ENCODE measurements at regions not wholly inside any gene's neighbourhood (a gene's known extent, or its start where the extent isn't known, plus 50 kb on each side); places are given as distances from the start of the nearest gene placed in this dataset.
"Not testable (repeated sequence)": the region's sequence is repeated elsewhere in the genome, so short reads cannot be mapped to it uniquely, and the experiment has no call there.

DNA sequence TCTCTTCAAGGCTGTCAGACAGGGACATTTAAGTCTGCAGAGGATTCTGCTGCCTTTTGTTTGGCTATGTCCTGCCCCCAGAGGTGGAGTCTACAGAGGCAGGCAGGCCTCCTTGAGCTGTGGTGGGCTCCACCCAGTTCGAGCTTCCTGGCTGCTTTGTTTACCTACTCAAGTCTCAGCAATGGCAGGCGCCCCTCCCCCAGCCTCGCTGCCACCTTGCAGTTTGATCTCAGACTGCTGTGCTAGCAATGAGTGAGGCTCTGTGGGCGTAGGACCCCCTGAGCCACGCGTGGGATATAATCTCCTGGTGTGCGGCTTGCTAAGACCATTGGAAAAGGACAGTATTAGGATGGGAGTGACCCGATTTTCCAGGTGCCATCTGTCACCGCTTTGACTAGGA, 437.6 kb downstream of the STK39 start:
- H3K4me3 Mint-ChIP-seq; H3K27me3 Mint-ChIP-seq; CTCF ChIA-PET; H3K36me3 Mint-ChIP-seq (ENCODE audit: low read depth); H3K4me1 Mint-ChIP-seq; DNase-seq; POLR2A ChIA-PET; H3K9me3 Mint-ChIP-seq; H3K27ac Mint-ChIP-seq: not testable (repeated sequence)

DNA sequence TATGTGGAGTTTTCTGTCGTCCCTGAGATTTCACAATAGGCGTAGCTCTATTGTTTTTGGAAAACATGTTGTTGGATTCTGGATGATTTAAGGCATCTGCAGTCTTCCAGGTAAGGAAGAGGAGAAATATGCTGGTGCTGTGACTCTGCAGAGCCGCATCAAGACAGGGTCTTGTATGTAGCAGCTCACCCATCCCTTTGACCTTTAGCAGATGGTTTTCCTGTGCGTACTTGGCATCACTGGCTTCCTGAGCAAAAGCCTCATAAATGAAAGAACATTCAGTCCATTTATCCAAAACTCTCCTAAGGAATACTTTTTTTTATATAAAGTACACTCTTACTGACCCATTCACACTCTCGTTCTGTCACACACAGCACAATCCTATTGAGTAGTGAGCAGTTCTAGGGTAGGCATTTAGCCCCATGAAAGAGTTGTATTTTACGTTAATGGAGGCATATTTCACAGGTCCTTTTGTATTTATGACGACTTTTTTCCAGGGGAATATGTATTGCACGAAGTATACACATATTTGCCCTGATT, 443.9 kb downstream of the STK39 start:
- CTCF ChIA-PET: no interaction called here
- Mint-ChIP-seq H3K27ac (no peak overlapping the region), H3K36me3 (ENCODE audit: low read depth) (no peaks in the 10 kb centered on the region), H3K27me3 (no peaks in the 10 kb centered on the region), H3K4me3 (no peak overlapping the region), H3K9me3 (no peaks in the 10 kb centered on the region), H3K4me1 (no peaks in the 10 kb centered on the region)
- POLR2A ChIA-PET: no interaction called here
- no peak for DNase-seq

DNA sequence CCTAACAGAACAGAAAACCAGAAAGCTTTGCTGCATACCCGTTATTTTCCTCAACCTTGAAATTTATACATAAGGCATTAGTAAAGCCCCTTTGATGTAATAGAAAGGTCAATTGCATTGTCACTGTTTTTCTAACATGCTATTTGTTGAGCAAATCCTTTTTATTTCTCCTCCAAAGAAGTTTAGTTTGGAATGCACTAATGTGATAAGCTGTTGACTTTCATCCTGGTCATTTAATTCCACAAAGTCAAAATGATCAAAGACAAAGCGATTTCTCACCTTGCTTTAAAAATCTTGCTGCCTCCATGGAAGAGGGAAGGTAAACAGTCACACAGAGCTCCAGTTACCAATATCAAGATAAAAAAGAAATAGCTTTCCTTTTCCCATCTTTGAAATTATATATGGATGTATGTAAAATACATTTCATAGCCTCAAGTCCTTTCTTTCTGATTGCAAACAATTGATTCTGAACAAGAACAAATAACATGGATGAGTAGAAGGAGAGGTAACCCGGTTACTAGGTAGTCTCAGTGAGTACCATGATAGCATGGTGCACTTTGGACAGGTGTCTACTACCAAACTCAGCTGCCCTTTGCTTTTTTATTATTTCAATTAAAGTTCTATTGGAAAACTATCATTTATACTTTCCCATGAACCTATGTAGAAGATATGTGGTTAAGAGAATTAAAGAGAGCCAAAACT, 452.7 kb downstream of the STK39 start:
- Mint-ChIP-seq H3K9me3 (no peaks in the 10 kb centered on the region), H3K27me3 (no peaks in the 10 kb centered on the region), H3K36me3 (ENCODE audit: low read depth) (no peaks in the 10 kb centered on the region), H3K4me1 (no peaks in the 10 kb centered on the region), H3K4me3 (no peak overlapping the region), H3K27ac (no peak overlapping the region)
- ChIA-PET POLR2A (no interaction called here), CTCF (no interaction called here)
- no peak for DNase-seq

DNA sequence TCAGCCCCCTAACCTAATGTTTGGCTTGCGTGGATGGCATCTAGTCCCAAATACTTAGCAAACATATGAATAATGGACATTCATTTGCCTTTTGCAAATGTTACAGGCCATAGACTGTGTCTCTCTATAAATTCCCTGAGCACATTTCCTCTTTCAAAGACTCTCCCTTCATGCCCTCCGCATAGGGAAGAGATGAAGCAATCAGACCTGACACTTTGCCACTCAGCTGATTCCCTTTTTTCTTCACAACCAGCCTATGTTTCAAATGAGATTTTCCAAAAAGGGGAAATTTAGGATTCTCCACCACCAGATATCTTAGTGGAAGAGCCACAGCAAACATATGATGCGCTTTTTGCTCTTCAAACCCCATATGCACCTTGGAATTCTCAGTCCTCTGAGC, 453.7 kb downstream of the STK39 start:
- no peak for DNase-seq
- Mint-ChIP-seq H3K36me3 (ENCODE audit: low read depth) (no peaks in the 10 kb centered on the region), H3K27me3 (no peaks in the 10 kb centered on the region), H3K9me3 (no peaks in the 10 kb centered on the region), H3K4me1 (no peaks in the 10 kb centered on the region), H3K27ac (no peak overlapping the region), H3K4me3 (no peak overlapping the region)
- ChIA-PET CTCF (no interaction called here), POLR2A (no interaction called here)

DNA sequence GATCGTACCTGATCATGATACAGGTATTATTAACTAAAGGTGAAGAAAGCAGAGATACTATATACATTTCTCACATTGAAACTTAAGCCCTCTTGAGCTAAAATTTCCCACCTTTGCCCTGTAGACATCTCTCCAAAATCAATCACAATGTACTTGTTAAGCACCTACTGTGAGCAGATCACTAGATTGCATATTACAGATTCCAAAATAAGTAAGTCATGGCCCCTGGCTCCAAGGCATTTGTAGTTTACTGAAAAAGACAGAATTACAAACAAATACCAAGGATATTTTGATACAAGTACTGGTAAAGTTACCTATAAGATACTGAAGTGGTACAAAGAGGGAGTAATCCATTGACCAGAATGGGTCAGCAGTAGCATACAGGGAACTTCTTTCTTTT, 455.3 kb downstream of the STK39 start:
- Mint-ChIP-seq H3K27me3 (no peaks in the 10 kb centered on the region), H3K4me1 (no peaks in the 10 kb centered on the region), H3K36me3 (ENCODE audit: low read depth) (no peaks in the 10 kb centered on the region), H3K4me3 (no peak overlapping the region), H3K27ac (no peak overlapping the region), H3K9me3 (no peaks in the 10 kb centered on the region)
- POLR2A ChIA-PET: no interaction called here
- CTCF ChIA-PET: no interaction called here
- no peak for DNase-seq

DNA sequence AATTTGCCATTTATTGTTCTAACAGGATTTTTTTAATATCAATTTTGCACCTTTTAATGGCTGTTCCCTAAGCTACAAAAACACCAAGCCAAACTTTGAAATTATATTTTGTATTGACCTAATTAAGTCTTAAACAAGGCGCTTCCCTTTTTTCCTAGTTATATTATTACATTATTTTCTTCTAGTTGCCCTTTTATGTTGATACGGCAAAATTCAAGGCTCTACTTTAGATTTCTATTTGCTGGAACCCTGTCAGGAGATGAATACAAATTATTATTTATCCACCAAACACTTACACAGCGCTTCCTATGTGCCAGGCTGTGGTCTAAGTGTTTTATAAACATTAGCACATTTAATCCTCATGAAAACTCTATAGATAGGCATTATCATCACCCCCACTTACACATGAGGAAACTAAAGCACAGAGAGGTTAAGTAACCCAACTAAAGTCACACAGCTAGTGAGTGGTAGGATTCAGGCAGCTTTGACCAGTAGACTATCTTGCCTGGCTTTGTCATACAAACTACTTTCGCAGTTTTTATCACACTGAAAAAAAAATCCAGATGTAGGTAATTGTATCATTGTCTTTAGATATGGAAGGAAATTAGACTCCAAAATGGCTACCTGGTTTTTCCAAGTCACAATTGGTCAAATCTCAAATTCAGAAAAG, 456.5 kb downstream of the STK39 start:
- no peaks in the 10 kb centered on the region for H3K27me3 Mint-ChIP-seq
- ChIA-PET POLR2A (no interaction called here), CTCF (no interaction called here)
- no peaks in the 10 kb centered on the region for H3K4me1 Mint-ChIP-seq
- DNase-seq: no peak
- H3K27ac Mint-ChIP-seq: no peak overlapping the region
- H3K36me3 Mint-ChIP-seq (ENCODE audit: low read depth): no peaks in the 10 kb centered on the region
- H3K9me3 Mint-ChIP-seq: no peaks in the 10 kb centered on the region
- no peak overlapping the region for H3K4me3 Mint-ChIP-seq

DNA sequence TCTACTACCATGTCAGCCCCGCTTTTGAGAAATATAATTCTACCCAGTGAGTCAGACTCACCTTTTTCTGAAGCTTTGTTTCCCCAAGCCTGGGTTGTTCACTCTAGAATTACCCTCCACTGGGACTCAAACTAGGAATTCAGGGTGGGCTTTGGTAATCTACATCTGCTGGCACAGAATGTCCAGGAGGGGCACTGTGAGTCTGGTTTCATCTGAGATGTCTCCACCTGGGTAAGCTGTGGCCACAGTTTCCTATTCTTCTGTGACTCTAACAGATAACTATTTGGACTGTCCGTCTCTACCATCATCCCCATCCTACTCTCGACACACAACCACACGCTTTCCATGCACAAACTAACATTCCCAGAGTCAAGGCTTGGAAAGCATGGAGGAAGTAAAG, 457.2 kb downstream of the STK39 start:
- ChIA-PET POLR2A (no interaction called here), CTCF (no interaction called here)
- no peaks in the 10 kb centered on the region for H3K4me1 Mint-ChIP-seq
- DNase-seq: no peak
- no peaks in the 10 kb centered on the region for H3K9me3 Mint-ChIP-seq
- H3K36me3 Mint-ChIP-seq (ENCODE audit: low read depth): no peaks in the 10 kb centered on the region
- H3K4me3 Mint-ChIP-seq: no peak overlapping the region
- H3K27me3 Mint-ChIP-seq: no peaks in the 10 kb centered on the region
- no peak overlapping the region for H3K27ac Mint-ChIP-seq

DNA sequence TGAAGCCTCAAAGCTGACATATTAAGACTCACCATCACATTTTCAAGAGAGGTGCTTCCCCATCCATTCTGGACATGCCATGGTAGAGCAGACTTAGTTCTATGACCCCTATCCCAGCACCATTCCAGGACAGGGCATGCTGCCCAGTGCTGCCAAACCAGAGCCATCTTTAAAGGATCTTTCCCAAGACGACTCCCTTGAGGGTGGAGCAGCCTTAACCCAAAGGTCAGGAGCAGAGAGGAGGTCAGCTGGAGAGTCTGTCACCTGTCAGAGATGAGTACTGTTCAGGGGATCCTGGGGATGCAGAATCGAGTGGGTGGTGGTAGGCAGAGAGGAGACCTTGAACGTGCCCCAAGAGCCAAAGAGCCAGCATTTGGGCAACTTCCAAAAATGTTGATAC, 459.8 kb downstream of the STK39 start:
- Mint-ChIP-seq H3K4me3 (no peak overlapping the region), H3K9me3 (no peaks in the 10 kb centered on the region), H3K27ac (no peak overlapping the region), H3K36me3 (ENCODE audit: low read depth) (no peaks in the 10 kb centered on the region), H3K4me1 (no peaks in the 10 kb centered on the region), H3K27me3 (no peaks in the 10 kb centered on the region)
- POLR2A ChIA-PET: no interaction called here
- CTCF ChIA-PET: no interaction called here
- DNase-seq: no peak

DNA sequence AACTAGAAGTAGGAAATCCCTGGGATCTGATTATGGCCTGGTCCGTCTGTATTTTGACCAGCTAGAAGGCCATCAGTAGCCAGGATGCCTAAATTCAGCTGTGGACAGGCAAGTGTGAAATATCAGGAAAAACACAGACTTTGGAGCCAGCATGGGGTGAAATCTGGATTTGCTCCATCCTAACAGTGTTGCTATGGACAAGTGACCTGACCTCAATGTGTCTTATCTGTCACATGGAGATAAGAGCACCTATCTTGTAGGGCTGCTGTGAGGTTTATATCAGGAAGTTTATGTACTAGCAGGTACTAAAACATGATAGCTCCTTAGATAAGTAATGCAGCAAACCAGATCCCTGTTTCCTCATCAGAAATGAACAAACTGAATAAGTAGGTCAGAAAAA, 460.4 kb downstream of the STK39 start:
- no peaks in the 10 kb centered on the region for H3K9me3 Mint-ChIP-seq
- no peak overlapping the region for H3K4me3 Mint-ChIP-seq
- no peak overlapping the region for H3K27ac Mint-ChIP-seq
- no peaks in the 10 kb centered on the region for H3K4me1 Mint-ChIP-seq
- H3K36me3 Mint-ChIP-seq (ENCODE audit: low read depth): no peaks in the 10 kb centered on the region
- no peak for DNase-seq
- H3K27me3 Mint-ChIP-seq: no peaks in the 10 kb centered on the region
- CTCF ChIA-PET: no interaction called here
- POLR2A ChIA-PET: no interaction called here

DNA sequence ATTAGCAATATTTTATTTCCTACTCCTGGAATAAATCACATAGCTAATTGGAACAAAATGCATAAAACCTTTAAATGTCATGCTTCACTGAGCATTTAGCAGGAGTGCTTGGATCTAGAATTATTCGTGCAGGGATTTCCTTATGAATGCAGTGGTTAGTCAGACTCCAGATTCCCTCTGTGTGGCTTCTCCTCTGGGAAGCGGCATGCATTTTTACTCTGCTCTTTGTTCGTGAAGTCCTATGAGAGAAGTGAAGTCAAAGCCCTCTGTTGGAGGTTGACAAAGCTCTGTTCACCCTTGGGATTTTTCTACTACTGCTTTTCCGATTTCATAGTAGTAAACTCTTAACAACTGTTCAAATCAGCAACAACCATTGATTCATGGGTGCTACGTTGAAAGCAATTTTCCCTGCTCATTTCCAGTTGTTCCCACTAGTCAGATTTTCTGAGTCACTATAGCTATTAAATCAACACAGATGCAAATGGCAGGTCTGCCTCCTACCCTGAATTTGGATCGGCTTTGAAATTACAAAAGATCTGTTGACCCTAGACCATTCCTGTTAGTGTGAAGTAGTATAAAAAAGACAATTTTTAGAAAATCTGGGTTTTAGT, 461.7 kb downstream of the STK39 start:
- Mint-ChIP-seq H3K4me1 (no peaks in the 10 kb centered on the region), H3K9me3 (no peaks in the 10 kb centered on the region), H3K27ac (no peak overlapping the region), H3K4me3 (no peak overlapping the region), H3K27me3 (no peaks in the 10 kb centered on the region), H3K36me3 (ENCODE audit: low read depth) (no peaks in the 10 kb centered on the region)
- ChIA-PET CTCF (no interaction called here), POLR2A (no interaction called here)
- no peak for DNase-seq

DNA sequence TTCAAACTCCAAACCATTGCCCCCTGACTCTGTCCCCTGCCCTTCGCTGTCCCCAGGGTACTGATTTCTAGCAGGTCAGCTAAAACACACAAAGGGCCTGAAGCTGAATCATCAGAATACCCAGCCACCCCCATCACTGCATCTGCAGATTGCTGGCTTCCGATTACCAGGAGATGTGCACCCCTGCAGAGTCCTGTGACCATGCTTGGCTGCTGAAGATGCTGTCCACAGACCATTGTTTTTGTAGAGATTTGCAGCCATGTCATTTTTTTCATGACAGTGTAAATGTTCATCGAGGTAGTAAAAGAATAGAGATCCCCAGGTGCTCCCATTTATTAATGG, 463.3 kb downstream of the STK39 start:
- ChIA-PET CTCF (no interaction called here), POLR2A (no interaction called here)
- no peaks in the 10 kb centered on the region for H3K9me3 Mint-ChIP-seq

DNA sequence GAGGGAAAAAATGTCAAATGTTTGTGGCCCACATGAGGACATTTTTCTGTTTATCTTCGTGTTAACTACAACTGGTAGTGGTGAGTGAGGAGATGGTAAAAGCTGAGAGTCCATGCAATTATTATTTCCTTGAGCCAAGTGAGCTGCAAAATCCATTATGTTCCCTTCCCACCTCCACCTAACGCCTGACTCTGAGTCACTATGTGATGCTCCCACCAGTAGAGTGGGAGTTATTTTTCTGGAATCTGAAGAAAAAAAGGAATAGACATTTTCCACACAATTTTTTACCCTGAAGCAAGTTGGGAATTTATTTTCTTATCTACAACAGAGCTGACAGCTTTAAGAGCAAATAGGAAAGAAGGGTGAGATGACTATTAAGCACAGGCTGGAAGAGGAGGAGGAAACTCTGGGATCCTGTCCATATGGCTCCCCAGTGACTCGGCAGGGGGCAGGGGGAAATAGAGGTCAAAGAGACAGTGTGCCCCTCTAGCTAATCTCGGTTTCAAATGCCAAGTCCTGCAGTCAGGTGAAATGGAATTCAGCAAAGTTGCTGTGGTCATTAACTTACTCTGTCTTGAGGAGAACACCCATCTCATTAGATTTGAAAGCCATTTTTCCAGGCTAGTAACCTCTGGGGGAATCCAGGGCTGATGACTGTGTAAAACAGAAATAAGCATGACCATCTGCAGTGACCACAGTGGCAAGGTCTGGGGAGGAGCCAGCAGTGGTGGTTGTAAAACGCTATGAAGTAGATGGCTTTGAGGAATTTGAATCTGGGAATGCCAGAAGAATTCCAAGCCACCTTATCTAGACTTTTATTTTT, 463.9 kb downstream of the STK39 start:
- Mint-ChIP-seq H3K36me3 (ENCODE audit: low read depth) (no peaks in the 10 kb centered on the region), H3K9me3 (no peaks in the 10 kb centered on the region), H3K27me3 (no peaks in the 10 kb centered on the region), H3K27ac (no peak overlapping the region), H3K4me3 (no peak overlapping the region), H3K4me1 (no peaks in the 10 kb centered on the region)
- POLR2A ChIA-PET: no interaction called here
- DNase-seq: no peak
- CTCF ChIA-PET: no interaction called here

More for the DNA sequence above, 463.3 kb downstream of the STK39 start:
- no peak for DNase-seq
- no peaks in the 10 kb centered on the region for H3K4me1 Mint-ChIP-seq
- no peaks in the 10 kb centered on the region for H3K27me3 Mint-ChIP-seq
- no peak overlapping the region for H3K4me3 Mint-ChIP-seq
- no peak overlapping the region for H3K27ac Mint-ChIP-seq
- H3K36me3 Mint-ChIP-seq (ENCODE audit: low read depth): no peaks in the 10 kb centered on the region

DNA sequence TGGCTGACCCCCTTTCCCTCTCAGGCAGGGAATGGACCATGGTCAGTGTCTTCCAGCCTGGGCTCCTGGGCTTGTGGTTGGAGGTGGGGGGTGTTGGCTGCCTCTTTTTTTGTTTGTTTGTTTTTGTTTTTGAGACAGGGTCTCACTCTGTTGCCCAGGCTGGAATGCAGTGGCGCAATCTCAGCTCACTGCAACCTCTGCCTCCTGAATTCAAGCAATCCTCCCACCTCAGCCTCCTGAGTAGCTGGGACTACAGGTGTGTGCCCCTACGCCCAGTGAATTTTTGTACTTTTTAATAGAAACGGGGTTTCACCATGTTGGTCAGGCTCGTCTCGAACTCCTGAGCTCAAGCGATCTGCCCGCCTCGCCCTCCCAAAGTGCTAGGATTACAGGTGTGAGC, 465.8 kb downstream of the STK39 start:
- DNase-seq; CTCF ChIA-PET; H3K9me3 Mint-ChIP-seq; POLR2A ChIA-PET; H3K27ac Mint-ChIP-seq; H3K4me3 Mint-ChIP-seq; H3K27me3 Mint-ChIP-seq; H3K4me1 Mint-ChIP-seq; H3K36me3 Mint-ChIP-seq (ENCODE audit: low read depth): not testable (repeated sequence)
